K562 (cell line): ENCODE measurements at regions not wholly inside any gene's neighbourhood (a gene's known extent, or its start where the extent isn't known, plus 50 kb on each side); places are given as distances from the start of the nearest gene placed in this dataset.

ENCODE experiments used
- CBX3 ChIP-seq, 2 experiments: IDR thresholded peaks; 1 replicate in 1 of 2; 2 replicates in 1 of 2; pipeline ENCODE4 v1.6.1; 2012; ENCODE audit warnings: inconsistent platforms in 2 of 2, low read length in 2 of 2, borderline replicate concordance in 1 of 2, control low read depth in 1 of 2
- CEBPZ ChIP-seq: fragments of 150-350 bp; IDR thresholded peaks from 2 replicates; pipeline ENCODE4 v1.6.1; 2014; ENCODE audit warnings: low read depth, mild to moderate bottlenecking, low read length, borderline replicate concordance
- EZH2 ChIP-seq: IDR thresholded peaks from 2 replicates; pipeline ENCODE4 v1.6.1; 2012; ENCODE audit warnings: low read depth, mild to moderate bottlenecking, inconsistent platforms, low read length, borderline replicate concordance
- GABPA ChIP-seq: fragments of 200-800 bp; sonication (Bioruptor generic); conservative IDR thresholded peaks from 2 replicates; pipeline ENCODE4 v1.6.1; 2016; ENCODE audit warnings: low read depth, missing genetic modification characterization, missing compliant biosample characterization
- GTF2E2 ChIP-seq: fragments of 200-800 bp; sonication (Bioruptor generic); IDR thresholded peaks from 2 replicates; pipeline ENCODE4 v1.6.1; 2016; ENCODE audit warnings: missing genetic modification characterization, missing compliant biosample characterization
- IRF2 ChIP-seq: sonication (generic); formaldehyde crosslinking; IDR thresholded peaks from 2 replicates; pipeline ENCODE4 v1.8.1; 2022; ENCODE audit warnings: mild to moderate bottlenecking, missing genetic modification reagents
- KAT8 ChIP-seq: fragments of 450-650 bp; IDR thresholded peaks from 2 replicates; pipeline ENCODE4 v1.6.1; 2016; ENCODE audit warnings: low read depth, mild to moderate bottlenecking
- MAFF ChIP-seq: IDR thresholded peaks from 2 replicates; pipeline ENCODE4 v1.6.1; 2012; ENCODE audit warnings: low read length, improper control_type of control experiment
- SMC3 ChIP-seq: conservative IDR thresholded peaks from 2 replicates; pipeline ENCODE4 v1.6.1; 2011; ENCODE audit warnings: low read depth, low read length, improper control_type of control experiment; ENCODE audit not compliant: insufficient read depth
- ZNF174 ChIP-seq: fragments of 250-450 bp; sonication (Bioruptor Pico); IDR thresholded peaks from 2 replicates; pipeline ENCODE4 v1.4.0; 2020; ENCODE audit warnings: mild to moderate bottlenecking
- ZNF644 ChIP-seq: fragments of 200-800 bp; sonication (Bioruptor generic); IDR thresholded peaks from 2 replicates; pipeline ENCODE4 v1.6.1; 2016; ENCODE audit warnings: low read depth, missing genetic modification characterization, missing compliant biosample characterization
- TF ChIP-seq, protein P1 (sequence below), 3 experiments: IDR thresholded peaks in 2 of 3; conservative IDR thresholded peaks in 1 of 3; 2 replicates each; pipeline ENCODE4 v1.5.1; 2011 to 2012; ENCODE audit warnings: low read length in 3 of 3, mild to moderate bottlenecking in 3 of 3, control low read depth in 2 of 3, improper control_type of control experiment in 1 of 3, inconsistent platforms in 1 of 3, low read depth in 1 of 3, mixed read lengths in 1 of 3, moderate library complexity in 1 of 3; ENCODE audit not compliant: insufficient read depth in 2 of 3
- TF ChIP-seq, protein P2 (sequence below): fragments of 450-650 bp; IDR thresholded peaks from 2 replicates; pipeline ENCODE4 v1.6.1; 2018; ENCODE audit not compliant: partially characterized antibody

GRCh38 chr4:26135331-26135730 lies 185.5 kb upstream of the RBPJ start:
- no peak for TF ChIP-seq ZNF644 (tag)
- TF ChIP-seq SMC3, result no peak
- TF ChIP-seq GTF2E2 (tag), result no peak
- no peak for TF ChIP-seq EZH2
- TF ChIP-seq KAT8, result no peak
- no peak for TF ChIP-seq GABPA (tag)
- TF ChIP-seq, protein P1, sequence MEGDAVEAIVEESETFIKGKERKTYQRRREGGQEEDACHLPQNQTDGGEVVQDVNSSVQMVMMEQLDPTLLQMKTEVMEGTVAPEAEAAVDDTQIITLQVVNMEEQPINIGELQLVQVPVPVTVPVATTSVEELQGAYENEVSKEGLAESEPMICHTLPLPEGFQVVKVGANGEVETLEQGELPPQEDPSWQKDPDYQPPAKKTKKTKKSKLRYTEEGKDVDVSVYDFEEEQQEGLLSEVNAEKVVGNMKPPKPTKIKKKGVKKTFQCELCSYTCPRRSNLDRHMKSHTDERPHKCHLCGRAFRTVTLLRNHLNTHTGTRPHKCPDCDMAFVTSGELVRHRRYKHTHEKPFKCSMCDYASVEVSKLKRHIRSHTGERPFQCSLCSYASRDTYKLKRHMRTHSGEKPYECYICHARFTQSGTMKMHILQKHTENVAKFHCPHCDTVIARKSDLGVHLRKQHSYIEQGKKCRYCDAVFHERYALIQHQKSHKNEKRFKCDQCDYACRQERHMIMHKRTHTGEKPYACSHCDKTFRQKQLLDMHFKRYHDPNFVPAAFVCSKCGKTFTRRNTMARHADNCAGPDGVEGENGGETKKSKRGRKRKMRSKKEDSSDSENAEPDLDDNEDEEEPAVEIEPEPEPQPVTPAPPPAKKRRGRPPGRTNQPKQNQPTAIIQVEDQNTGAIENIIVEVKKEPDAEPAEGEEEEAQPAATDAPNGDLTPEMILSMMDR (IDR thresholded peaks at IDR 0.05 in 2 of 3, conservative IDR thresholded peaks at IDR 0.05 in 1 of 3; ENCODE audit: insufficient read depth in 2 of 3, low read depth in 1 of 3, low read length in 3 of 3), result no peak
- TF ChIP-seq IRF2 (CRISPR knock-in tag), result no peak
- TF ChIP-seq, protein P2, sequence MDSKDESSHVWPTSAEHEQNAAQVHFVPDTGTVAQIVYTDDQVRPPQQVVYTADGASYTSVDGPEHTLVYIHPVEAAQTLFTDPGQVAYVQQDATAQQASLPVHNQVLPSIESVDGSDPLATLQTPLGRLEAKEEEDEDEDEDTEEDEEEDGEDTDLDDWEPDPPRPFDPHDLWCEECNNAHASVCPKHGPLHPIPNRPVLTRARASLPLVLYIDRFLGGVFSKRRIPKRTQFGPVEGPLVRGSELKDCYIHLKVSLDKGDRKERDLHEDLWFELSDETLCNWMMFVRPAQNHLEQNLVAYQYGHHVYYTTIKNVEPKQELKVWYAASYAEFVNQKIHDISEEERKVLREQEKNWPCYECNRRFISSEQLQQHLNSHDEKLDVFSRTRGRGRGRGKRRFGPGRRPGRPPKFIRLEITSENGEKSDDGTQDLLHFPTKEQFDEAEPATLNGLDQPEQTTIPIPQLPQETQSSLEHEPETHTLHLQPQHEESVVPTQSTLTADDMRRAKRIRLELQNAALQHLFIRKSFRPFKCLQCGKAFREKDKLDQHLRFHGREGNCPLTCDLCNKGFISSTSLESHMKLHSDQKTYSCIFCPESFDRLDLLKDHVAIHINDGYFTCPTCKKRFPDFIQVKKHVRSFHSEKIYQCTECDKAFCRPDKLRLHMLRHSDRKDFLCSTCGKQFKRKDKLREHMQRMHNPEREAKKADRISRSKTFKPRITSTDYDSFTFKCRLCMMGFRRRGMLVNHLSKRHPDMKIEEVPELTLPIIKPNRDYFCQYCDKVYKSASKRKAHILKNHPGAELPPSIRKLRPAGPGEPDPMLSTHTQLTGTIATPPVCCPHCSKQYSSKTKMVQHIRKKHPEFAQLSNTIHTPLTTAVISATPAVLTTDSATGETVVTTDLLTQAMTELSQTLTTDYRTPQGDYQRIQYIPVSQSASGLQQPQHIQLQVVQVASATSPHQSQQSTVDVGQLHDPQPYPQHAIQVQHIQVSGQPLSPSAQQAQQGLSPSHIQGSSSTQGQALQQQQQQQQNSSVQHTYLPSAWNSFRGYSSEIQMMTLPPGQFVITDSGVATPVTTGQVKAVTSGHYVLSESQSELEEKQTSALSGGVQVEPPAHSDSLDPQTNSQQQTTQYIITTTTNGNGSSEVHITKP, result no peak
- TF ChIP-seq ZNF174 (CRISPR knock-in tag), result no peak
- no peak for TF ChIP-seq CEBPZ
- TF ChIP-seq MAFF, result no peak
- no peak for TF ChIP-seq CBX3 (IDR thresholded peaks at IDR 0.05; ENCODE audit: borderline replicate concordance in 1 of 2, low read length in 2 of 2)
